WI38 (cell line): ENCODE measurements at regions not wholly inside any gene's neighbourhood (a gene's known extent, or its start where the extent isn't known, plus 50 kb on each side); places are given as distances from the start of the nearest gene placed in this dataset.

Experiments
- H3K4me3 ChIP-seq: 2 replicates; pipeline ENCODE4 v1.5.1; 2011; ENCODE audit warnings: low read depth, mild to moderate bottlenecking, control low read depth, low read length
- TF ChIP-seq, protein P1 (sequence below): IDR thresholded peaks from 2 replicates; pipeline ENCODE4 v1.5.1; 2012; ENCODE audit warnings: low read depth, mild to moderate bottlenecking, control low read depth, low read length

DNA sequence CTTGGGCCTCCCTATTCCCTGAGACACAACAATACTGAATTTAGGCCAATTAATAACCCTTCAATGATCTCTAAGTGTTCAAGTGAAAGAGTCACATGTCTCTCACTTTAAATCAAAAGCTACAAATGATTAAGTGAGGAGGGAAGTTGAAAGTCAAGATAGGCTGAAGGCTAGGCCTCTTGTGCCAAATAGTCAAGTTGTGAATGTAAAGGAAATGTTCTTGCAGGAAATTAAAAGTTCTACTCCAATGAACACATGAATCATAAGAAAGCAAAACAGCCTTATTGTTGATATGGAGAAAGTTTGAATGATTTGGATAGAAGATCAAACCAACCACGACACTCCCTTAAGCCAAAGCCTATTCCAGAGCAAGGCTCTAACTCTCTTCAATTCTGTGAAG is 286.9 kb downstream of the MEIS1 start:
- TF ChIP-seq, protein P1, sequence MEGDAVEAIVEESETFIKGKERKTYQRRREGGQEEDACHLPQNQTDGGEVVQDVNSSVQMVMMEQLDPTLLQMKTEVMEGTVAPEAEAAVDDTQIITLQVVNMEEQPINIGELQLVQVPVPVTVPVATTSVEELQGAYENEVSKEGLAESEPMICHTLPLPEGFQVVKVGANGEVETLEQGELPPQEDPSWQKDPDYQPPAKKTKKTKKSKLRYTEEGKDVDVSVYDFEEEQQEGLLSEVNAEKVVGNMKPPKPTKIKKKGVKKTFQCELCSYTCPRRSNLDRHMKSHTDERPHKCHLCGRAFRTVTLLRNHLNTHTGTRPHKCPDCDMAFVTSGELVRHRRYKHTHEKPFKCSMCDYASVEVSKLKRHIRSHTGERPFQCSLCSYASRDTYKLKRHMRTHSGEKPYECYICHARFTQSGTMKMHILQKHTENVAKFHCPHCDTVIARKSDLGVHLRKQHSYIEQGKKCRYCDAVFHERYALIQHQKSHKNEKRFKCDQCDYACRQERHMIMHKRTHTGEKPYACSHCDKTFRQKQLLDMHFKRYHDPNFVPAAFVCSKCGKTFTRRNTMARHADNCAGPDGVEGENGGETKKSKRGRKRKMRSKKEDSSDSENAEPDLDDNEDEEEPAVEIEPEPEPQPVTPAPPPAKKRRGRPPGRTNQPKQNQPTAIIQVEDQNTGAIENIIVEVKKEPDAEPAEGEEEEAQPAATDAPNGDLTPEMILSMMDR: no peak
- no peak overlapping the region for H3K4me3 ChIP-seq

DNA sequence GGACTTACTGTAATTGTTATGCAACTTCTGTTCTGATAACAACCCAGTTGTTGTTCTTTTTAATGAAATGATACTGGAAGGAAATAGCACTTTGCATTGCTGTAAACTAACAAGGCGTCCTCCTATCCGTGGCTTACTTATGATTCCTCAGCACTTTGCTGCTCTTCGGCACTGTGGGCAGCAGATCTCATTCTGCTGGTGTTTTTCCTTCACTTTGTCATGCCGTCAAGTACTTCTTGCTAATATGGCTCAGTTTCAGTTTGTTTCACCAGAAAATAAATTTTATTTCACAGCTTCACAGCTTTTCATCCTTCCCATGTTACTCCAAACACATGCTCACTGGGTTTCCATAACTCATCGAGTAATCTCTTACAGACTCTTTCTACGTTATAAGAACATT is 289.3 kb downstream of the MEIS1 start:
- TF ChIP-seq, protein P1: no peak
- H3K4me3 ChIP-seq: no peak overlapping the region

DNA sequence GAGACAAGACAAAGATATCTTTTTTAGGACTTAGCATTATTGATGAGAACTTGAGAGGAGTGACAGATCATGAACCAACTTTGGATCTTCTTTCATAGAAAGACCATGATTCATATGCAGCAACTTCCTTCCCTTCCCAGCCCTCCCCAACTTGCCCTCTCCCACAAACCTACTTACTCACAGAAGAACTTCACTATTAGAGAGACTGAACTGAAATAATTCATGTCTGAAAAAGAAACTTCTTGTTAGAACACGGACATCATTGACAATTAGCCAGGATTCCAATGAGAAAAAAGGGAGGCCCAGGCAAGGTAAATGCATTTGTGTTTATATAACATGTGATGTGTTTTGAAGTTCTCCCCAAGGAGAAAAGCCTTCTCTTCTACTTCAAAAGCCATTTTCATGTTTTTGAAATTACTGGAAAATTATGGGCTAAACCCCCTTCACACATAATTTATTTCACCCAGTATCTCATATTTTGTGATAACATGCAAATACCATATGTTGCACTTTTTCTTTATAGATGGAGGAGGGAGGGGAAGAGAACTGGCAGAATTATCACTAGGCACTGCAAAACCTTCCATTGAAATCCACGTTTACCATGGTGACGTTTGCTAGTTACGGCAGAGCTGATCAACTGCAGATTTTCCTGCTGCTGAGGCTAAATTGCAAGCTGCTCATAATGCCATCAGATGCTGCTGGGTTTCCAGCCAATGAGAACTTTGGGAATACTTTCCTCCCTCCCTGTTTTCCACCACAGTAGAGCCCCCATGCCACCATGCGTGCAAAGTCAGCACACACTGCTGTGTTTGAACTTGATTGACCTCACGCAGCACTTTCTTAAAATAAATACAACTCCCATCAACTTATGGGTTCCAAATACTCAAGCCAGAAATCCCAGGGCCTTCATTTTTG is 294.7 kb downstream of the MEIS1 start:
- no peak overlapping the region for H3K4me3 ChIP-seq

DNA sequence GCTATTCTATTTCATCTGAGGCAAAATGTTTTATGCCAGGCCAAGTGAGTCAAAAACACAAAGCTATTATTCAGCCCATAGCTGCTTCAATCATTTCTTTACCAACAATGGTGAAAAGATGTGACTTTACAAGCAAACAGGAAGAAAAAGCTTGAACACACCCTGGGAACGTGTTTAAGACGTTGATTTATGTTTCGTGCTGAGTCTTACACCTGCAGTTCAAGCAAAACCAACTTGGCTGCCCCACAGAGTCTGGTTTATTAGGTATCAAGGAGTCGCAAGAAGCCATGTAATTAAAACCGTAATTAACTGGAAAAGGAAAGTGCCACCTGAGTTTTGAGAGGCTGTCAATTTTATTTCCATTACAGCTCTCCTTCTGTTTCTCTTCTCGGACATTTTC is 295.5 kb downstream of the MEIS1 start:
- TF ChIP-seq, protein P1: no peak

More for the DNA sequence above, 294.7 kb downstream of the MEIS1 start:
- TF ChIP-seq, protein P1: no peak

DNA sequence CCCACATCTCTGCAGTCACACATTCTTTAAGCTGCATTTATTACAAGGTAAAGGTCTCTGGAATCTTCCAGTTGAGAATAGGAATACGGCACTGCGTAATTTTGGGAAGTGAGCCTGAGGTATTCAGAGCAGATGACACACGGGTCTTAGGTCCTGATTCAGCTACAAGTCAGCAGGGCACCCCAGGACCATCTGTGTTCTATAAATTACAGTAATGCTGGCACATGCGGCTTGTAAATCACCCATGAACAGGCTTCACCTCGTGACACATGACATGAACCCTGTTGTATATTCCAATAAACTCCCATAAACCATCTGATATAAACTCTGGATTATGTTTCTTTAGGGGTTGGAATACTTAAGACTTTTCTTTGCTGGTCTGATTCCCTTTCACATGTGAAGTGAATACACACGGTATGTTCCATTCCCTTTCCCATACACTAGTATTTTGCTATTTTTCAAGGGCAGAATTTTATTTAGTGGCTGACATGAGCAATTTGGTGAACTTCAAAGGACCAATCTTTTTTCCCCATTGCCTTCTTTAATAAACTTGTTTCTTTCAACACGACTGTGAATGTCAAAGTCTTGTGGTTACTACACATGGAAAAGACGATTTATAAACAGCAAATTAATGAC is 298.6 kb downstream of the MEIS1 start:
- H3K4me3 ChIP-seq: no peak overlapping the region
- TF ChIP-seq, protein P1: no peak

More for the DNA sequence above, 295.5 kb downstream of the MEIS1 start:
- no peak overlapping the region for H3K4me3 ChIP-seq

DNA sequence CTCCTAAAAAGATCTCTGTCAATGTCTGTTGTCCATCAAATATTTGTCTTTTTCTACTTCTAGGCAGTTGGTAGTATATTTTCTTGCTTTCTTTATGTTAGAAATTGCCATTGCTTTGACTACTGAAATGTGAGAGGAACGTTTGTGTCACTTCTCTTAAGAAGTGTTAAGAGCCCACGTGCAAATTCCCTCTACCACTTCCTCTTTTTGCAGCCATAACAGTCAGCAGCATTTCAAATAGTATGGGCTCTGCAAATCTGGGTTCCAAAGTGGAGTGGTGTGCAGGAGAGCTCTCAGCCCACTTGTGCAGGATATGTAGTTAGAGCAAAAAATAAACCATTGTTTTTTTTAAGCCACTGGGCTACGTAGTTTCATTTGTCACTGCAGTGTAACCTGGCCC is 314.0 kb downstream of the MEIS1 start:
- no peak overlapping the region for H3K4me3 ChIP-seq
- TF ChIP-seq, protein P1: no peak

DNA sequence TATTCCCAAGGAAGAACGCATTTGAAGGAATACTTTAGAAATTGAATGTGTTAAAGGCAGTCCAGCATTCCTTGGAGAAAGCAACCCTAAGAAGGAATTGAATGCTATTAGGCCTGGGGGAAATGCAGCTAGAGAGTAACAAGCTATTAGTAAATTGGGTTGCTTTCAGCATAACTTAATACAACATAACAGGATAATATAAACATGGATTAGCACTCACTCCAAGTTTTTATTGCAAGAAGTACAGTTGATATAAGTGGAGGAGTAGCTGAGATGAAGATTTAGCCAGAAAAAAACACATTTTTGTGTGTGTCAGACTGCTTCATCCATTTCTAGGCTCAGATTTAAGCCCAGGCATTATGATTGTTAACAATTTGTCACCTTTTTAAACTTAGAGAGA is 314.6 kb downstream of the MEIS1 start:
- TF ChIP-seq, protein P1: no peak
- no peak overlapping the region for H3K4me3 ChIP-seq
